Osteoblast (primary cell): ENCODE measurements at regions not wholly inside any gene's neighbourhood (a gene's known extent, or its start where the extent isn't known, plus 50 kb on each side); places are given as distances from the start of the nearest gene placed in this dataset.

Experiments used
- DNase-seq: peaks from one replicate; pipeline ENCODE4 v3.0.0; 2011; ENCODE audit warnings: low spot score, mixed read lengths; ENCODE audit not compliant: insufficient read length; ENCODE audit errors: missing footprints
- H2AFZ ChIP-seq: 2 replicates; pipeline ENCODE4 v1.6.0; 2011; ENCODE audit warnings: mild to moderate bottlenecking, low read length
- H3K27ac ChIP-seq: 2 replicates; pipeline ENCODE4 v1.5.1; 2011; ENCODE audit warnings: mild to moderate bottlenecking, low read depth, low read length, moderate library complexity
- H3K27me3 ChIP-seq: 2 replicates; pipeline ENCODE4 v1.6.0; 2012; ENCODE audit warnings: mild to moderate bottlenecking, control low read depth, inconsistent platforms, low read length, moderate library complexity; ENCODE audit not compliant: insufficient read depth
- H3K36me3 ChIP-seq: 2 replicates; pipeline ENCODE4 v1.5.1; 2011; ENCODE audit warnings: mild to moderate bottlenecking, low read length, control low read depth, moderate library complexity; ENCODE audit not compliant: insufficient read depth
- H3K4me1 ChIP-seq: 2 replicates; pipeline ENCODE4 v1.5.1; 2011; ENCODE audit warnings: mild to moderate bottlenecking, low read length, control low read depth, moderate library complexity; ENCODE audit not compliant: insufficient read depth
- H3K4me2 ChIP-seq: 2 replicates; pipeline ENCODE4 v1.6.0; 2011; ENCODE audit warnings: mild to moderate bottlenecking, low read length; ENCODE audit not compliant: insufficient read depth
- H3K4me3 ChIP-seq: fragments of 200-600 bp; sonication (generic); 3 replicates; pipeline ENCODE4 v1.5.1; 2012; ENCODE audit warnings: mild to moderate bottlenecking, low read length, inconsistent platforms; ENCODE audit not compliant: insufficient read depth
- H3K79me2 ChIP-seq: 2 replicates; pipeline ENCODE4 v1.6.0; 2012; ENCODE audit warnings: mild to moderate bottlenecking, low read length, control low read depth, inconsistent platforms; ENCODE audit not compliant: insufficient read depth
- H3K9me3 ChIP-seq: 2 replicates; pipeline ENCODE4 v1.5.1; 2011; ENCODE audit warnings: low read depth, low read length, control low read depth
- H4K20me1 ChIP-seq: 2 replicates; pipeline ENCODE4 v1.6.0; 2012; ENCODE audit warnings: mild to moderate bottlenecking, low read length, control low read depth; ENCODE audit not compliant: insufficient read depth
- TF ChIP-seq, protein P1 (sequence below): IDR thresholded peaks from 2 replicates; pipeline ENCODE4 v1.5.1; 2011; ENCODE audit warnings: mild to moderate bottlenecking, low read depth, low read length, moderate library complexity; ENCODE audit errors: extremely low read depth

DNA sequence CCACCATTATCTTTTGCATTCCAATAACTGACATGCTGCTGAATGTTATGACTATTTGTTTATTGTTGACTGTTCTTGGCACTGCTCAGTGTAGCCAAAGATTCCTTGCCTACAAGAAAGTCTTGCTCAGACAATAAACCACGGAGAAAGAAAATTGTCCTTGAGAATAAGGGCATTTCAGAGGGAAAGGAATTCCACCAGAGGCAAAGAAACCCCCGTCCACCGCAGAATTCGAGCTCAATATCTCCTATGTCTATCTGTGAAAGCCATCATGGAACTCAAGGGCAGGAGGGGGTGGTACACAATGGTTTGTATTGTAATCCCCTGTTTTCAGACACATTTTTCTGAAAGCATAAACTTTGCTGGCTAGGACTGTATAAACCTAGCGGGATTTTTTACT lies 70.3 kb upstream of the ADAMTS16 start:
- Histone ChIP-seq H3K4me1 (no peaks in the 10 kb centered on the region), H3K4me2 (no peak overlapping the region), H3K9me3 (no peaks in the 10 kb centered on the region), H2AFZ (no peak overlapping the region), H3K4me3 (no peak overlapping the region), H3K27ac (no peak overlapping the region), H3K27me3 (no peaks in the 10 kb centered on the region), H4K20me1 (no peaks in the 10 kb centered on the region), H3K79me2 (no peaks in the 10 kb centered on the region), H3K36me3 (no peaks in the 10 kb centered on the region)
- TF ChIP-seq, protein P1, sequence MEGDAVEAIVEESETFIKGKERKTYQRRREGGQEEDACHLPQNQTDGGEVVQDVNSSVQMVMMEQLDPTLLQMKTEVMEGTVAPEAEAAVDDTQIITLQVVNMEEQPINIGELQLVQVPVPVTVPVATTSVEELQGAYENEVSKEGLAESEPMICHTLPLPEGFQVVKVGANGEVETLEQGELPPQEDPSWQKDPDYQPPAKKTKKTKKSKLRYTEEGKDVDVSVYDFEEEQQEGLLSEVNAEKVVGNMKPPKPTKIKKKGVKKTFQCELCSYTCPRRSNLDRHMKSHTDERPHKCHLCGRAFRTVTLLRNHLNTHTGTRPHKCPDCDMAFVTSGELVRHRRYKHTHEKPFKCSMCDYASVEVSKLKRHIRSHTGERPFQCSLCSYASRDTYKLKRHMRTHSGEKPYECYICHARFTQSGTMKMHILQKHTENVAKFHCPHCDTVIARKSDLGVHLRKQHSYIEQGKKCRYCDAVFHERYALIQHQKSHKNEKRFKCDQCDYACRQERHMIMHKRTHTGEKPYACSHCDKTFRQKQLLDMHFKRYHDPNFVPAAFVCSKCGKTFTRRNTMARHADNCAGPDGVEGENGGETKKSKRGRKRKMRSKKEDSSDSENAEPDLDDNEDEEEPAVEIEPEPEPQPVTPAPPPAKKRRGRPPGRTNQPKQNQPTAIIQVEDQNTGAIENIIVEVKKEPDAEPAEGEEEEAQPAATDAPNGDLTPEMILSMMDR: no peak
- no peak for DNase-seq

DNA sequence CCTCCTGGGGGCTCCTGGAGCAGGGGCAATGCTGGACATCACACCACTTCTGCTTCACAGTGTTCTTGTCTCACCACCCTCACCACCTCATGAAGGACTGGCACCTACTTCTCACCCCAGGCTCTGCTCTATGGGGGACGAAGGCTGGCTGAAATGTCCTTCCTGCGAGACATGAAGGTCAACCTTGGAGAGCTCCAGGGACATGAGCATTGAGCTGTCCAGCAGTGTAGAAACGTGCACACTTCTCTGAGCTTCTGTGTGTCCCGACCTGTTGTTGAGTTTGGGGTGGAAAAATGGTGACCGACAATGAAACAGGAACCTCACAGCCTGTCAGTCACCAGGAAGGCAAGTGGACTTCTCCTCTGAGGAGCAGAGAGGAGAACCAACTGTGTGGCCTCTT lies 68.6 kb upstream of the ADAMTS16 start:
- no peak overlapping the region for H3K27ac ChIP-seq
- no peak overlapping the region for H2AFZ ChIP-seq
- no peaks in the 10 kb centered on the region for H4K20me1 ChIP-seq
- no peaks in the 10 kb centered on the region for H3K27me3 ChIP-seq
- H3K9me3 ChIP-seq: no peaks in the 10 kb centered on the region
- TF ChIP-seq, protein P1: no peak
- no peaks in the 10 kb centered on the region for H3K4me1 ChIP-seq
- H3K4me3 ChIP-seq: no peak overlapping the region
- H3K4me2 ChIP-seq: no peak overlapping the region
- H3K79me2 ChIP-seq: no peaks in the 10 kb centered on the region
- H3K36me3 ChIP-seq: no peaks in the 10 kb centered on the region
- no peak for DNase-seq

DNA sequence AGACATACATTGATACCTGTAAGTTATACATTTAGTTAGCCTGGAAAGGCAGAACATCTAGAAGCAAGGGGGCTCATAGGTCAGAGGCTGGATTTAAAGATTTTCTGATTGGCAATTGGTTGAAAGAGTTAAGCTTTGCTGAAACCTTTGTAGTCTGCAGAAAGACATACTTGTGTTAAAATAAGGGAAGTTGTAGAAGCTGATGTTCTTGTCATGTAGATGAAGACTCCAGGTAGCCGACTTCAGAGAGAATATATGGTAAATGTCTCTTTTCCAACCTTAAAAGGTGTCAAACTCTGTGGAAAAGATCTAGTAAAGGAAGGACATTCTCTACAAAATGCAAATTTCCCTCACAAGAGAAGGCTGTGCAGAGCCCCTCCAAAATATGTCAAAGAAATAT lies 62.9 kb upstream of the ADAMTS16 start:
- no peak overlapping the region for H3K4me2 ChIP-seq
- H3K36me3 ChIP-seq: no peaks in the 10 kb centered on the region
- peaks cover 7% of the 10 kb centered on the region for H3K27me3 ChIP-seq
- no peaks in the 10 kb centered on the region for H3K79me2 ChIP-seq
- no peaks in the 10 kb centered on the region for H3K4me1 ChIP-seq
- H3K4me3 ChIP-seq: no peak overlapping the region
- no peaks in the 10 kb centered on the region for H3K9me3 ChIP-seq
- no peaks in the 10 kb centered on the region for H4K20me1 ChIP-seq
- DNase-seq: no peak
- no peak overlapping the region for H2AFZ ChIP-seq
- TF ChIP-seq, protein P1: no peak
- no peak overlapping the region for H3K27ac ChIP-seq

DNA sequence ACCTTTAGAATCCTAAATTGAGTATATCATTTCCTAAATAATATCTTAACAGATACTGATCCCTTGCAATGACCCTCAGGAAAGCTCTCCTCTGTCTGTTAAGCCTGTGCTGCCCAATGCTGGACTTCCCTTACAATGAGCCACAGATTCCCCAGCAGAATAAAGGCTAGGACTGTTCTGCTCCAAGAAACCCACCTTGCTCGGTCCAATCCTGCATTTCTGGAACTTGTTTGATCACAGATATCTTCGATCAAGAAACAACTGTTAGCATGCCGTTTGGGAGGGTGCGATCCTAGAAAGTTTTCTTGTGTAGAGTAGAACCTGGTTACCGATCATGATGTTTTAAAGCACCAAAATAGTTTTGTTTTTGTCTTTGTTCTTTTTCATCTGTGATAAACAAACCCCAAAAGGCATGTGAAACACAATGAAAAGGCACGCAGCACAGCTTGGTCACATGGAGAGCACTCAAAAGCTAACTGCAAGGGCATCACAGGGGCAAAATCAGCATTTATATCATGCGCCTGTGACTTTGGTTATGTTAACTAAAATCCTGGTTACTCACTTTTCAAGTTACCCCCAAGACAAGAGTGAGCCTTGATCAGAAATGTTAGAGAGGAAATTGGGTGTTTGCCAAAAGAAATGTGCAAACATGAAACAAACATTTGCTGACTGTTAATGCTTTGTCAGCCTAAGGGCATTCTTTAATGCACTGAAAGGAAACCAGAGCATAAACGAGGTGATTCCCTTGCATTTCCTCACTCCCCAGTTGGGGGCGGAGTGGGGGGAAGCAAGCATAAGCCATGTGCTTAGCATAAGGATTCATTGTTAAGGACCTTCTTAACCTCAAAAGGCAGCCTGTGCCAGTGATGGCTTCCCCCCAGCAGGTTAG lies 61.9 kb upstream of the ADAMTS16 start:
- Histone ChIP-seq H3K9me3 (no peaks in the 10 kb centered on the region), H3K27ac (no peak overlapping the region), H3K27me3 (peaks cover 7% of the 10 kb centered on the region), H3K36me3 (no peaks in the 10 kb centered on the region), H3K4me2 (no peak overlapping the region), H2AFZ (no peak overlapping the region), H3K4me3 (no peak overlapping the region), H3K79me2 (no peaks in the 10 kb centered on the region), H3K4me1 (no peaks in the 10 kb centered on the region), H4K20me1 (no peaks in the 10 kb centered on the region)
- no peak for DNase-seq
- TF ChIP-seq, protein P1: no peak
